ENCODE measurements at regions not wholly inside any gene's neighbourhood (a gene's known extent, or its start where the extent isn't known, plus 50 kb on each side); places are given as distances from the start of the nearest gene placed in this dataset.

GRCh38 chr2:100754951-100755350 lies 65.0 kb upstream of the NPAS2 start:
- Histone ChIP-seq H3K27ac (ENCODE audit: extremely low read depth, low read depth, low read length) (no peak overlapping the region), H3K4me1 (ENCODE audit: control insufficient read depth, insufficient read depth, low read length) (no peaks in the 10 kb centered on the region), H3K36me3 (ENCODE audit: control insufficient read depth in 2 of 2, insufficient read depth in 1 of 2, low read length in 2 of 2) (no peaks in the 10 kb centered on the region), H3K4me3 (ENCODE audit: low read depth, low read length) (no peak overlapping the region), H3K9me3 (ENCODE audit: control insufficient read depth, insufficient read depth, low read depth, low read length) (no peaks in the 10 kb centered on the region)
- POLR2A ChIA-PET: no interaction called here
- CTCF ChIA-PET: interaction anchor here (0.6 to 1.0 kb wide), 3 partner anchors 10 to 1733 kb away, joined by 3 to 4 read pairs (median 4); no protein-coding TSS in a partner anchor
- TF ChIP-seq ZNF513 (tag by site-specific recombination; IDR thresholded peaks at IDR 0.05): no peak
- no peak for TF ChIP-seq ZNF623 (tag by site-specific recombination; IDR thresholded peaks at IDR 0.05)
- no peak for TF ChIP-seq ZNF561 (tag by site-specific recombination; IDR thresholded peaks at IDR 0.05; ENCODE audit: borderline replicate concordance)
- no peak for TF ChIP-seq PRDM6 (tag by site-specific recombination; IDR thresholded peaks at IDR 0.05)
- no peak for TF ChIP-seq ZNF571 (tag by site-specific recombination; IDR thresholded peaks at IDR 0.05)
- no peak for TF ChIP-seq ZBTB1 (tag by site-specific recombination; IDR thresholded peaks at IDR 0.05)
- TF ChIP-seq ZBTB6 (tag by site-specific recombination; IDR thresholded peaks at IDR 0.05): no peak
- no peak for TF ChIP-seq ZNF785 (tag by site-specific recombination; IDR thresholded peaks at IDR 0.05)
- no peak for TF ChIP-seq BCL6B (tag by site-specific recombination; IDR thresholded peaks at IDR 0.05)
- no peak for TF ChIP-seq ZNF16 (tag by site-specific recombination; IDR thresholded peaks at IDR 0.05; ENCODE audit: low read depth)
- no peak for TF ChIP-seq ZFP69B (tag by site-specific recombination; IDR thresholded peaks at IDR 0.05)
- no peak for TF ChIP-seq PRDM2 (tag by site-specific recombination; IDR thresholded peaks at IDR 0.05; ENCODE audit: borderline replicate concordance)
- TF ChIP-seq ZSCAN23 (tag by site-specific recombination; IDR thresholded peaks at IDR 0.05): no peak
- no peak for TF ChIP-seq ZNF114 (tag by site-specific recombination; IDR thresholded peaks at IDR 0.05)
- no peak for TF ChIP-seq ZNF530 (tag by site-specific recombination; IDR thresholded peaks at IDR 0.05; ENCODE audit: low read depth)
- TF ChIP-seq ZNF133 (tag by site-specific recombination; IDR thresholded peaks at IDR 0.05): no peak
- no peak for TF ChIP-seq ZNF529 (tag by site-specific recombination; IDR thresholded peaks at IDR 0.05; ENCODE audit: insufficient replicate concordance)
- TF ChIP-seq BCL11A (tag by site-specific recombination; IDR thresholded peaks at IDR 0.05; ENCODE audit: low read depth): no peak
- no peak for TF ChIP-seq ZNF488 (tag by site-specific recombination; IDR thresholded peaks at IDR 0.05)
- no peak for TF ChIP-seq BCL11B (tag by site-specific recombination; IDR thresholded peaks at IDR 0.05; ENCODE audit: low read depth)

All from HEK293 (cell line).